NB4 (cell line): ENCODE measurements at regions not wholly inside any gene's neighbourhood (a gene's known extent, or its start where the extent isn't known, plus 50 kb on each side); places are given as distances from the start of the nearest gene placed in this dataset.

Experiments
- DNase-seq: peaks from one replicate; pipeline ENCODE4 v3.0.0; 2010; ENCODE audit warnings: low read depth
- H3K4me3 ChIP-seq: one replicate; pipeline ENCODE4 v1.5.1; 2011; ENCODE audit warnings: mild to moderate bottlenecking, low read depth, low read length, moderate library complexity
- CTCF ChIP-seq: IDR thresholded peaks from one replicate; pipeline ENCODE4 v1.5.1; 2012; ENCODE audit warnings: low read depth, low read length
- MAX ChIP-seq: IDR thresholded peaks from 2 replicates; pipeline ENCODE4 v1.6.1; 2011; ENCODE audit warnings: low read depth, low read length
- MYC ChIP-seq: IDR thresholded peaks from 2 replicates; pipeline ENCODE4 v1.6.1; 2011; ENCODE audit warnings: low read depth, low read length
- POLR2A ChIP-seq: IDR thresholded peaks from 2 replicates; pipeline ENCODE4 v1.6.1; 2011; ENCODE audit warnings: mild to moderate bottlenecking; ENCODE audit not compliant: insufficient read length; ENCODE audit errors: extremely low read depth

- no peak overlapping the region for H3K4me3 ChIP-seq
- DNase-seq = no peak
These were observed 1414.0 kb upstream of the AGA start for GRCh38 chr4:178856139-178856800.

GRCh38 chr4:178871476-178871875 lies 1429.2 kb upstream of the AGA start:
- no peak overlapping the region for H3K4me3 ChIP-seq
- no peak for DNase-seq
- no peak for TF ChIP-seq MYC
- TF ChIP-seq CTCF = no peak
- no peak for TF ChIP-seq POLR2A
- TF ChIP-seq MAX = no peak

More at GRCh38 chr4:178856139-178856800, 1414.0 kb upstream of the AGA start:
- TF ChIP-seq POLR2A (no peak), MAX (no peak), CTCF (no peak), MYC (no peak)

GRCh38 chr4:178881937-178882336 lies 1439.7 kb upstream of the AGA start:
- TF ChIP-seq CTCF (no peak), POLR2A (no peak), MAX (no peak), MYC (no peak)
- no peak for DNase-seq
- H3K4me3 ChIP-seq = no peak overlapping the region

- H3K4me3 ChIP-seq = no peak overlapping the region
- no peak for TF ChIP-seq POLR2A
- TF ChIP-seq MAX = no peak
- no peak for TF ChIP-seq CTCF
- TF ChIP-seq MYC = no peak
- no peak for DNase-seq
These were observed 1451.9 kb upstream of the AGA start for GRCh38 chr4:178894126-178894525.

GRCh38 chr4:178899084-178899483 lies 1456.8 kb upstream of the AGA start:
- no peak overlapping the region for H3K4me3 ChIP-seq
- TF ChIP-seq MAX (no peak), MYC (no peak), CTCF (no peak), POLR2A (no peak)
- no peak for DNase-seq

GRCh38 chr4:178917756-178918155 lies 1475.5 kb upstream of the AGA start:
- H3K4me3 ChIP-seq = no peak overlapping the region
- no peak for TF ChIP-seq CTCF
- no peak for TF ChIP-seq MAX
- no peak for TF ChIP-seq MYC
- TF ChIP-seq POLR2A = no peak
- no peak for DNase-seq
